ENCODE measurements at regions not wholly inside any gene's neighbourhood (a gene's known extent, or its start where the extent isn't known, plus 50 kb on each side); places are given as distances from the start of the nearest gene placed in this dataset.

DNA sequence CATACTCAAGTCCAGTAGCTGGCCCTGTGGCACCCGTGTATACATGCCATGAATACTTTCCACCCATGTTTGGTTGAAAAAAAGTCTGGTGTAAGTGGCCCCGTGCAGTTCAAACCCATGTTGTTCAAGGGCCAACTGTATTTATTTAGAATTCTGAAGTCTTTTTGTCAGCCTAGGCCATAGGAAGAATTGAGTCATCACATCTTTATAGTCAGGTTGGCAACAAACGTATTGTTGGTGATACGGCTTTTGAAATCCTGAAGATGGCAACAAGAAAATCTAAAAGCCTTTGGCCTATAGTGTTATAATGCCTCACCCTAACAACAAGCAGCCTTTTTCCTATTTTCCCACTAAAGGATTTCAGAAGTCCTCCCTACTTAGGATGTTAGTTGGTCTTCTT, 363.6 kb downstream of the PLPP3 start:
- no peak for DNase-seq
- no peak overlapping the region for H3K4me3 ChIP-seq
- H3K27ac ChIP-seq = no peak overlapping the region
- no peaks in the 10 kb centered on the region for H3K4me1 ChIP-seq
- 78 to 90% (median 83%) methylated on average over 4 of the region's 4 CpGs for WGBS, 5 donors
- H3K9me3 ChIP-seq = no peaks in the 10 kb centered on the region
- no peaks in the 10 kb centered on the region for H3K36me3 ChIP-seq
- intact Hi-C loops (cut with DNase I; ENCODE audit: low total_unique reads) = no loop called here
- TF ChIP-seq POLR2A (IDR thresholded peaks at IDR 0.05) (no peak), POLR2AphosphoS5 (IDR thresholded peaks at IDR 0.05) (no peak)
- TF ChIP-seq, protein P1, sequence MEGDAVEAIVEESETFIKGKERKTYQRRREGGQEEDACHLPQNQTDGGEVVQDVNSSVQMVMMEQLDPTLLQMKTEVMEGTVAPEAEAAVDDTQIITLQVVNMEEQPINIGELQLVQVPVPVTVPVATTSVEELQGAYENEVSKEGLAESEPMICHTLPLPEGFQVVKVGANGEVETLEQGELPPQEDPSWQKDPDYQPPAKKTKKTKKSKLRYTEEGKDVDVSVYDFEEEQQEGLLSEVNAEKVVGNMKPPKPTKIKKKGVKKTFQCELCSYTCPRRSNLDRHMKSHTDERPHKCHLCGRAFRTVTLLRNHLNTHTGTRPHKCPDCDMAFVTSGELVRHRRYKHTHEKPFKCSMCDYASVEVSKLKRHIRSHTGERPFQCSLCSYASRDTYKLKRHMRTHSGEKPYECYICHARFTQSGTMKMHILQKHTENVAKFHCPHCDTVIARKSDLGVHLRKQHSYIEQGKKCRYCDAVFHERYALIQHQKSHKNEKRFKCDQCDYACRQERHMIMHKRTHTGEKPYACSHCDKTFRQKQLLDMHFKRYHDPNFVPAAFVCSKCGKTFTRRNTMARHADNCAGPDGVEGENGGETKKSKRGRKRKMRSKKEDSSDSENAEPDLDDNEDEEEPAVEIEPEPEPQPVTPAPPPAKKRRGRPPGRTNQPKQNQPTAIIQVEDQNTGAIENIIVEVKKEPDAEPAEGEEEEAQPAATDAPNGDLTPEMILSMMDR (IDR thresholded peaks at IDR 0.05 in 8 of 11, conservative IDR thresholded peaks at IDR 0.05 in 3 of 11) = no peak
- H3K27me3 ChIP-seq (replicated peaks in 1 of 7) = no peaks in the 10 kb centered on the region

DNA sequence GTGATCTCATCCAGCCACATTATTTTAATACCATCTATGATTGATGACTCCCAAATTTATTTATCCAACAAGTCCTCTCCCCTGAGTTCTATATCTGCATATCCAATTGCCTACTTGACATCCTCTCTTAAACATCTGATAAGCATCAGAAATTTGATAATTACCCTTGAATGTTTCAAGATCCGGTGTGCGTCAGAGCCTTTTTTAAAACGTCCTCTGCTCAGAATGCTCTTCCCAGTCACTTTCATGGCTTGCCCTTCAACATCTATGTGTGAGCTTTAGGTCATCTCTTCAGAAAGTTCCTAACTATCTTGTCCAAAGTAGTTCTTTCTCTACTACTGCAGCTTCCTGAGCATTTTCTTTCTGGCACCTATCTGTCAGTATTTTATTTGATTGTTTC, 364.3 kb downstream of the PLPP3 start:
- H3K36me3 ChIP-seq = no peaks in the 10 kb centered on the region
- no peaks in the 10 kb centered on the region for H3K27me3 ChIP-seq (replicated peaks in 1 of 7)
- 83 to 96% (median 88%) methylated on average over 3 of the region's 3 CpGs for WGBS, 5 donors
- H3K9me3 ChIP-seq = no peaks in the 10 kb centered on the region
- H3K27ac ChIP-seq = no peak overlapping the region
- no peaks in the 10 kb centered on the region for H3K4me1 ChIP-seq
- no peak for DNase-seq
- no peak overlapping the region for H3K4me3 ChIP-seq
- intact Hi-C loops (cut with DNase I; ENCODE audit: low total_unique reads) = no loop called here
- no peak for TF ChIP-seq POLR2A (IDR thresholded peaks at IDR 0.05)
- TF ChIP-seq, protein P1 (IDR thresholded peaks at IDR 0.05 in 8 of 11, conservative IDR thresholded peaks at IDR 0.05 in 3 of 11) = no peak
- TF ChIP-seq POLR2AphosphoS5 (IDR thresholded peaks at IDR 0.05) = no peak

DNA sequence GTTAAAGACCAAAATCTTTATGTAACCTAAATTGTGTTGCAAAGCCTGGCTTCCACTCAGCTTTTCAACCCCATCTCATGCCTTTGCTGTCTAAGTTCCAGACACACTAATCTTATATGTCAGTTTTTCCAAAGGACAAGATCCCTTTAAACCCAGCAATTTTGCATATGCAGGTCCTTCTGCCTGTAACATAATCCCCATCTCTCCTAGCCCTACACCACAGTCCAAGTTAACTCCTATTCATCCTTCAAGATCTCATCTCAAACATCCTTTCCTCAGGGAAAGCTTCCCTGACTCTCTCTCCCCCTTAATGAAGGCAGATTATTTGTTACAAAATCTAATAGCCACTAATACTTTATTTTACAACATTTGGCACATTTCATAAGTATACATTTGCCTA, 366.3 kb downstream of the PLPP3 start:
- H3K27ac ChIP-seq = no peak overlapping the region
- peaks cover 0 to under 1% (median 0%) of the 10 kb centered on the region in 8 donors for H3K9me3 ChIP-seq
- DNase-seq = no peak
- no peak overlapping the region for H3K4me3 ChIP-seq
- intact Hi-C loops (cut with DNase I; ENCODE audit: low total_unique reads) = no loop called here
- no peaks in the 10 kb centered on the region for H3K36me3 ChIP-seq
- TF ChIP-seq POLR2AphosphoS5 (IDR thresholded peaks at IDR 0.05) = no peak
- TF ChIP-seq, protein P1 (IDR thresholded peaks at IDR 0.05 in 8 of 11, conservative IDR thresholded peaks at IDR 0.05 in 3 of 11) = no peak
- TF ChIP-seq POLR2A (IDR thresholded peaks at IDR 0.05) = no peak
- no peaks in the 10 kb centered on the region for H3K4me1 ChIP-seq
- no peaks in the 10 kb centered on the region for H3K27me3 ChIP-seq (replicated peaks in 1 of 7)

DNA sequence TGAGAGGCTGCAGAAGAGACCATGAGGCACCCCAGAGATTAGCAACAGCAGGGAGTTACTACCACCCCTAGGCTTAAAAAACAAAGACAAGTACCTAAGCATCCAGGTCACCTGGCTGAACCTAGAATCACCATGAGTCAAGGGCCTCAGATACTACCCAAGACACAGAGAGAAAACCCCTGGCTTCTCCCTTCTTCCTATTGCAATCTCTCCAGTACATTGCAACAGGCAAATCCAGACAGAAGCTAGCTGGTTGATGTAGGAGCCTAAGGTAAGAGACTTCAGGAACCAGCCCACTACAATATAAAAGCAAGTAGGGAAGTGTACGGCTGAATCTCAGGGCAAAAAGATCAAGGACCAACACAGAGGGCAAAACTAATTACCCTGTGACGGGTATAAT, 367.2 kb downstream of the PLPP3 start:
- no peak overlapping the region for H3K4me3 ChIP-seq
- H3K4me1 ChIP-seq = no peaks in the 10 kb centered on the region
- H3K27ac ChIP-seq = no peak overlapping the region
- H3K27me3 ChIP-seq (replicated peaks in 1 of 7) = no peaks in the 10 kb centered on the region
- no peaks in the 10 kb centered on the region for H3K36me3 ChIP-seq
- WGBS, 5 donors = 85 to 95% (median 85%) methylated on average over 2 of the region's 2 CpGs
- intact Hi-C loops (cut with DNase I; ENCODE audit: low total_unique reads) = no loop called here
- no peak for DNase-seq
- H3K9me3 ChIP-seq = peaks cover 0 to 10% (median 5%) of the 10 kb centered on the region in 8 donors
- TF ChIP-seq POLR2A (IDR thresholded peaks at IDR 0.05) = no peak
- TF ChIP-seq POLR2AphosphoS5 (IDR thresholded peaks at IDR 0.05) = no peak
- TF ChIP-seq, protein P1 (IDR thresholded peaks at IDR 0.05 in 8 of 11, conservative IDR thresholded peaks at IDR 0.05 in 3 of 11) = no peak
